ENCODE measurements at regions not wholly inside any gene's neighbourhood (a gene's known extent, or its start where the extent isn't known, plus 50 kb on each side); places are given as distances from the start of the nearest gene placed in this dataset.
A peak's percentile ranks its signal among the peaks of the same experiment; 100 is the strongest.

GRCh38 chr15:66629817-66630576 is 64.2 kb upstream of the LCTL start:
- Histone ChIP-seq H4K20me1 (replicated peaks; ENCODE audit: control insufficient read depth, extremely low read depth, insufficient read depth, low read length) (no peaks in the 10 kb centered on the region), H2AFZ (ENCODE audit: low read depth, low read length) (no peak overlapping the region), H3K27ac (ENCODE audit: insufficient read depth, low read depth, low read length) (no peak overlapping the region), H3K9me1 (replicated peaks; ENCODE audit: control insufficient read depth, extremely low read depth, insufficient read depth, low read length) (no peaks in the 10 kb centered on the region), H3K9ac (replicated peaks; ENCODE audit: extremely low read depth, insufficient read depth, low read length) (no peak overlapping the region), H3K79me2 (ENCODE audit: control insufficient read depth, insufficient read depth, low read length) (no peaks in the 10 kb centered on the region), H3K9me3 (replicated peaks; ENCODE audit: control insufficient read depth, insufficient read depth, low read length) (no peaks in the 10 kb centered on the region), H3K4me1 (ENCODE audit: control insufficient read depth, extremely low read depth, insufficient read depth, low read length) (no peaks in the 10 kb centered on the region), H3K27me3 (ENCODE audit: control insufficient read depth in 2 of 2, insufficient read depth in 2 of 2, low read length in 2 of 2) (no peaks in the 10 kb centered on the region), H3K4me2 (ENCODE audit: insufficient read depth, low read length) (no peak overlapping the region), H3K4me3 (replicated peaks in 1 of 3; ENCODE audit: insufficient read depth in 1 of 3, low read depth in 1 of 3, low read length in 3 of 3) (no peak overlapping the region), H3K36me3 (ENCODE audit: control insufficient read depth in 2 of 2, extremely low read depth in 1 of 2, insufficient read depth in 2 of 2, low read length in 2 of 2) (no peaks in the 10 kb centered on the region)
- dilution Hi-C loops (cut with MboI; ENCODE audit: extremely low pct_ligation_motif_present, low sequenced_read_pairs) (no loop called here), intact Hi-C loops (cut with micrococcal nuclease) (loop anchor here (2.0 kb wide), 1 partner anchor 15 kb away; no protein-coding TSS in a partner anchor)
- ChIA-PET CTCF (interaction anchor here (0.9 to 2.1 kb wide), 2 partner anchors 11 to 68 kb away, joined by 3 to 9 read pairs; no protein-coding TSS in a partner anchor), POLR2A (no interaction called here)
- TF ChIP-seq POLR2AphosphoS5 (IDR thresholded peaks at IDR 0.05; ENCODE audit: insufficient read depth, low read depth, low read length) (no peak), FOS (IDR thresholded peaks at IDR 0.05; ENCODE audit: borderline replicate concordance, insufficient read depth, low read length) (no peak)
- FAIRE-seq (no peak), DNase-seq (ENCODE audit: low read depth, low spot score) (no peak)
- no TSS peak for BruUV-seq (replicated peaks)

- TF ChIP-seq CTCF (IDR thresholded peaks at IDR 0.05; ENCODE audit: extremely low read depth in 1 of 2, insufficient read depth in 1 of 2, low read depth in 1 of 2, low read length in 2 of 2) (no peak), POLR2A (IDR thresholded peaks at IDR 0.05; ENCODE audit: low read depth, low read length) (no peak), JUN (IDR thresholded peaks at IDR 0.05; ENCODE audit: borderline replicate concordance, insufficient read depth, insufficient read length, low read depth) (no peak), MYC (IDR thresholded peaks at IDR 0.05; ENCODE audit: low read depth, low read length) (no peak), GATA2 (IDR thresholded peaks at IDR 0.05; ENCODE audit: insufficient read depth, insufficient read length, low read depth, low read length) (no peak), EZH2 (IDR thresholded peaks at IDR 0.05; ENCODE audit: borderline replicate concordance, low read depth, low read length, severe bottlenecking) (no peak), POLR2AphosphoS5 (IDR thresholded peaks at IDR 0.05; ENCODE audit: insufficient read depth, low read depth, low read length) (no peak), FOS (IDR thresholded peaks at IDR 0.05; ENCODE audit: borderline replicate concordance, insufficient read depth, low read length) (no peak), MAX (IDR thresholded peaks at IDR 0.05; ENCODE audit: insufficient read depth, insufficient read length) (no peak)
- FAIRE-seq (no peak), DNase-seq (ENCODE audit: low read depth, low spot score) (no peak)
- intact Hi-C loops (cut with micrococcal nuclease) (loop anchor here (2.0 kb wide), 1 partner anchor 14 kb away; no protein-coding TSS in a partner anchor), dilution Hi-C loops (cut with MboI; ENCODE audit: extremely low pct_ligation_motif_present, low sequenced_read_pairs) (no loop called here)
- H3K27ac ChIP-seq (ENCODE audit: insufficient read depth, low read depth, low read length): no peak overlapping the region
- no peaks in the 10 kb centered on the region for H3K27me3 ChIP-seq (ENCODE audit: control insufficient read depth in 2 of 2, insufficient read depth in 2 of 2, low read length in 2 of 2)
- no peaks in the 10 kb centered on the region for H3K9me3 ChIP-seq (replicated peaks; ENCODE audit: control insufficient read depth, insufficient read depth, low read length)
- ChIA-PET CTCF (interaction anchor here (1.3 to 2.1 kb wide), 3 partner anchors 12 to 221 kb away, joined by 3 to 9 read pairs (median 9); no protein-coding TSS in a partner anchor), POLR2A (no interaction called here)
- peak overlapping the region; percentile 37 for H2AFZ ChIP-seq (ENCODE audit: low read depth, low read length)
- no peaks in the 10 kb centered on the region for H3K36me3 ChIP-seq (ENCODE audit: control insufficient read depth in 2 of 2, extremely low read depth in 1 of 2, insufficient read depth in 2 of 2, low read length in 2 of 2)
- H3K4me2 ChIP-seq (ENCODE audit: insufficient read depth, low read length): no peak overlapping the region
- no peaks in the 10 kb centered on the region for H4K20me1 ChIP-seq (replicated peaks; ENCODE audit: control insufficient read depth, extremely low read depth, insufficient read depth, low read length)
- BruUV-seq (replicated peaks): no TSS peak
- H3K4me1 ChIP-seq (ENCODE audit: control insufficient read depth, extremely low read depth, insufficient read depth, low read length): no peaks in the 10 kb centered on the region
- H3K79me2 ChIP-seq (ENCODE audit: control insufficient read depth, insufficient read depth, low read length): no peaks in the 10 kb centered on the region
- H3K9me1 ChIP-seq (replicated peaks; ENCODE audit: control insufficient read depth, extremely low read depth, insufficient read depth, low read length): no peaks in the 10 kb centered on the region
- no peak overlapping the region for H3K9ac ChIP-seq (replicated peaks; ENCODE audit: extremely low read depth, insufficient read depth, low read length)
- no peak overlapping the region for H3K4me3 ChIP-seq (replicated peaks in 1 of 3; ENCODE audit: insufficient read depth in 1 of 3, low read depth in 1 of 3, low read length in 3 of 3)
Observed at GRCh38 chr15:66630801-66631351, 65.1 kb upstream of the LCTL start.

Data from endothelial cell of umbilical vein (primary cell).